ENCODE measurements at regions not wholly inside any gene's neighbourhood (a gene's known extent, or its start where the extent isn't known, plus 50 kb on each side); places are given as distances from the start of the nearest gene placed in this dataset.

DNA sequence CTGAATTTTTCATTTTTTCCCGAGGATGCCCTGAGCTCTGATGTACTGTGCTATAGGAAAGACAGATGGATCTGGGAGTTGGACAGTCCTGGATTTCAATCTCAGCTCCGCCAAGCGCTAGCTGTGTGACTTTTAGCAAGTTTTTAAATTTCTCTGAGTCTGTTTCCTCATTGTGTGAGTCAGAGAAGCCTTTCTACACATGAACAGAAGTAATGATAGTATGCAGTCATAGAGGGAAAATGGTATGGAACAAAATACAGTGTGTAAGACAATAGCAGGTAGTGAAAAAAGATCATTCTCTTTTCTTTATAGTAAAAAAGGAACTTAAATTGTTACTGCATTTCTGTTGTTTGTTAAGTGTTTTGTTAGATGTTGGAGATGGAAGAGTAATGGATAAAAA is 52.4 kb upstream of the PPM1B start:
- DNase-seq (ENCODE audit: low read depth in 4 of 4, low spot score in 3 of 4), result no peak

DNA sequence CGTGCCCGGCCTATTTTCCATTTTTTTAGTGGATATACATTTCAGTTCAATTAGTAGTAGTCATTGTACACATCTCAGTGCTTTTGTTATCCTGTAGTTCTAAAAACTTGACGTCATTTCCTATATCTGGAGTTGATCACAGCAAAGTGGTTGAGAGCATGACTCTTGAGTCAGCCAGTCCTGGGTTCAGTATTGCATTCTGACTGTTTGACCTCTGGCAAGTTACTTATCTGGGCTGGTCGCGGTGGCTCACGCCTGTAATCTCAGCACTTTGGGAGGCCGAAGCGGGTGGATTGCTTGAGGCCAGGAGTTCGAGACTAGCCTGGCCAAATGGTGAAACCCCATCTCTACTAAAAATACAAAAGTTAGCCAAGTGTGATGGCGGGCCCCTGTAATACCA is 50.4 kb upstream of the PPM1B start:
- DNase-seq (ENCODE audit: low read depth in 4 of 4, low spot score in 3 of 4), result no peak

Measured in right renal pelvis (tissue), 4 donors.